GM23338 (cell line): ENCODE measurements at regions not wholly inside any gene's neighbourhood (a gene's known extent, or its start where the extent isn't known, plus 50 kb on each side); places are given as distances from the start of the nearest gene placed in this dataset.

Experiments used
- ATAC-seq: fragments of 200-7000 bp; cut with Tn5 transposase; 3 replicates; pipeline ENCODE4 v1.9.1; 2020
- DNase-seq: peaks from one replicate; pipeline ENCODE4 v3.0.0-alpha.2; 2015; ENCODE audit warnings: low spot score
- H2AFZ ChIP-seq: fragments of 200-600 bp; sonication (generic); 2 replicates; pipeline ENCODE4 v1.8.0; 2016; ENCODE audit warnings: antibody characterized with exemption, mild to moderate bottlenecking, moderate library complexity
- H3F3A ChIP-seq: fragments of 200-600 bp; sonication (generic); replicated peaks from 2 replicates; pipeline ENCODE4 v1.8.0; 2017; ENCODE audit warnings: antibody characterized with exemption, mixed run types, low read depth
- H3K27ac ChIP-seq: fragments of 200-600 bp; sonication (generic); 2 replicates; pipeline ENCODE4 v1.6.1; 2016; ENCODE audit warnings: low read depth
- H3K27me3 ChIP-seq: fragments of 200-600 bp; sonication (generic); 2 replicates; pipeline ENCODE4 v1.8.0; 2016; ENCODE audit warnings: mild to moderate bottlenecking, mixed run types, moderate library complexity; ENCODE audit not compliant: insufficient read depth
- H3K36me3 ChIP-seq: fragments of 200-600 bp; sonication (generic); 2 replicates; pipeline ENCODE4 v1.8.0; 2016; ENCODE audit warnings: mild to moderate bottlenecking; ENCODE audit not compliant: insufficient read depth
- H3K4me1 ChIP-seq: fragments of 200-600 bp; sonication (generic); 2 replicates; pipeline ENCODE4 v1.8.0; 2016; ENCODE audit warnings: mild to moderate bottlenecking, moderate library complexity; ENCODE audit not compliant: insufficient read depth
- H3K4me2 ChIP-seq: fragments of 200-600 bp; sonication (generic); 2 replicates; pipeline ENCODE4 v1.7.1; 2017; ENCODE audit warnings: mixed run types
- H3K4me3 ChIP-seq: fragments of 200-600 bp; sonication (generic); 2 replicates; pipeline ENCODE4 v1.6.1; 2016; ENCODE audit warnings: mixed run types
- H3K79me2 ChIP-seq: fragments of 200-600 bp; sonication (generic); replicated peaks from 2 replicates; pipeline ENCODE4 v1.8.0; 2017; ENCODE audit warnings: mild to moderate bottlenecking; ENCODE audit not compliant: insufficient read depth
- H3K9me2 ChIP-seq: fragments of 200-600 bp; sonication (generic); 2 replicates; pipeline ENCODE4 v1.8.0; 2017; ENCODE audit not compliant: insufficient read depth
- H4K20me1 ChIP-seq: fragments of 200-600 bp; sonication (generic); replicated peaks from 2 replicates; pipeline ENCODE4 v1.8.0; 2017; ENCODE audit warnings: mild to moderate bottlenecking; ENCODE audit not compliant: insufficient read depth
- H3K27ac Mint-ChIP-seq: 2 replicates; pipeline ENCODE4 v1.8.0; 2020; ENCODE audit warnings: inconsistent platforms, mild to moderate bottlenecking, moderate library complexity, mixed read lengths
- H3K27me3 Mint-ChIP-seq: 3 replicates; pipeline ENCODE4 v1.8.0; 2022; ENCODE audit warnings: low read depth, mild to moderate bottlenecking, moderate library complexity, mixed read lengths, inconsistent platforms; ENCODE audit not compliant: insufficient read depth, poor library complexity
- H3K36me3 Mint-ChIP-seq: 3 replicates; pipeline ENCODE4 v1.8.0; 2021; ENCODE audit warnings: low read depth, mild to moderate bottlenecking, inconsistent platforms, moderate library complexity, mixed read lengths
- H3K4me1 Mint-ChIP-seq: 3 replicates; pipeline ENCODE4 v1.8.0; 2020; ENCODE audit warnings: mild to moderate bottlenecking, inconsistent platforms, mixed read lengths
- H3K4me3 Mint-ChIP-seq: 3 replicates; pipeline ENCODE4 v1.8.0; 2021; ENCODE audit warnings: moderate library complexity, mild to moderate bottlenecking, inconsistent platforms, mixed read lengths
- H3K9me3 Mint-ChIP-seq: 3 replicates; pipeline ENCODE4 v1.8.0; 2020; ENCODE audit warnings: moderate library complexity, mild to moderate bottlenecking, inconsistent platforms, mixed read lengths
- CREB1 ChIP-seq: fragments of 250-450 bp; sonication (Bioruptor Pico); IDR thresholded peaks from 2 replicates; pipeline ENCODE4 v1.5.0; 2020; ENCODE audit warnings: low read depth, mild to moderate bottlenecking, moderate library complexity
- EZH2 ChIP-seq: fragments of 200-600 bp; sonication (generic); IDR thresholded peaks from one replicate; pipeline ENCODE4 v1.8.0; 2017; ENCODE audit warnings: antibody characterized with exemption, mild to moderate bottlenecking, low read depth; ENCODE audit not compliant: unreplicated experiment
- EZH2phosphoT487 ChIP-seq: fragments of 200-600 bp; sonication (generic); IDR thresholded peaks from one replicate; pipeline ENCODE4 v1.8.1; 2018; ENCODE audit warnings: antibody characterized with exemption; ENCODE audit not compliant: unreplicated experiment
- JUNB ChIP-seq: IDR thresholded peaks from one replicate; pipeline ENCODE4 v1.6.1; 2016; ENCODE audit warnings: antibody characterized with exemption; ENCODE audit not compliant: unreplicated experiment
- NANOG ChIP-seq: IDR thresholded peaks from 2 replicates; pipeline ENCODE4 v1.6.1; 2016; ENCODE audit warnings: antibody characterized with exemption, borderline replicate concordance
- POLR2AphosphoS5 ChIP-seq: IDR thresholded peaks from 2 replicates; pipeline ENCODE4 v1.6.1; 2016; ENCODE audit warnings: antibody characterized with exemption, low read depth
- REST ChIP-seq: IDR thresholded peaks from one replicate; pipeline ENCODE4 v1.6.1; 2018; ENCODE audit warnings: antibody characterized with exemption; ENCODE audit not compliant: unreplicated experiment
- STAT1 ChIP-seq: IDR thresholded peaks from one replicate; pipeline ENCODE4 v1.6.1; 2016; ENCODE audit warnings: antibody characterized with exemption; ENCODE audit not compliant: unreplicated experiment
- ZNF114 ChIP-seq: fragments of 250-450 bp; sonication (Bioruptor Pico); IDR thresholded peaks from 2 replicates; pipeline ENCODE4 v1.5.0; 2020; ENCODE audit warnings: mild to moderate bottlenecking, moderate library complexity
- ZNF331 ChIP-seq: fragments of 250-450 bp; sonication (Bioruptor Pico); IDR thresholded peaks from 2 replicates; pipeline ENCODE4 v1.5.0; 2020; ENCODE audit warnings: low read depth, mild to moderate bottlenecking, moderate library complexity
- TF ChIP-seq, protein P1 (sequence below): fragments of 250-450 bp; sonication (Bioruptor Pico); IDR thresholded peaks from 2 replicates; pipeline ENCODE4 v1.5.0; 2020; ENCODE audit warnings: mild to moderate bottlenecking, moderate library complexity
- TF ChIP-seq, protein P2 (sequence below), 2 experiments: fragments of 200-600 bp in 1 of 2; sonication (generic) in 1 of 2; conservative IDR thresholded peaks; 2 replicates each; pipeline versions ENCODE4 v1.5.1 to v1.6.1; 2016 to 2017; ENCODE audit warnings: antibody characterized with exemption in 2 of 2, low read depth in 2 of 2, mild to moderate bottlenecking in 2 of 2, moderate library complexity in 1 of 2
- TF ChIP-seq, protein P3 (sequence below): IDR thresholded peaks from 2 replicates; pipeline ENCODE4 v1.6.1; 2016; ENCODE audit warnings: antibody characterized with exemption

DNA sequence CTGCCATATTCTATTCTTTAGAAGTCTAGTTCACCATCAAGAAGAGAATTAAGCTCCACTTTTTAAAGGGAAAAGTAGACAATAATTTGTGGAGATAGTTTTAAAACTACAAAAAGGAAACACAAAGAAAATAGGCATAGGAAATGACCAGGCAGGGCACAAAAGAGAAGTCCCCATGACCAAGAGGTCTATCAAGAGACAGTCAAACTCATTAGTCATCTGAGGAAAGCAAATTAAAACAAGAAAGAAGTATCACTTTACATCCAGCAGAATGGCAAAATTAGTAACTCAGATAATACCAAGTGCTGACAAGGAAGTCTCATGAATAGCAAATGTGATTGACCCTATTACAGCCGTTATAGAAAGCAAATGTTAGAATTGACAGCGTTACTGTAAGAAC is 243.7 kb upstream of the SNX7 start:
- H3K4me1 Mint-ChIP-seq = peaks cover 2% of the 10 kb centered on the region; the same call in 1 of the 3 replicates
- Histone ChIP-seq H4K20me1 (no peaks in the 10 kb centered on the region), H3K27ac (no peak overlapping the region), H3K4me3 (no peak overlapping the region), H3K4me2 (no peak overlapping the region), H3K79me2 (no peaks in the 10 kb centered on the region), H2AFZ (no peak overlapping the region), H3K27me3 (no peaks in the 10 kb centered on the region), H3K36me3 (no peaks in the 10 kb centered on the region), H3F3A (no peaks in the 10 kb centered on the region), H3K4me1 (no peaks in the 10 kb centered on the region), H3K9me2 (no peaks in the 10 kb centered on the region)
- H3K36me3 Mint-ChIP-seq = 0 out of 3 replicates have a peak, but pooled peaks cover under 1% of the 10 kb centered on the region
- no peak for DNase-seq
- no peak for ATAC-seq
- peaks cover 3% of the 10 kb centered on the region for H3K27me3 Mint-ChIP-seq
- H3K9me3 Mint-ChIP-seq = peaks cover 9% of the 10 kb centered on the region
- no peak overlapping the region for H3K27ac Mint-ChIP-seq
- H3K4me3 Mint-ChIP-seq = no peak overlapping the region
- TF ChIP-seq REST = no peak
- no peak for TF ChIP-seq CREB1 (CRISPR knock-in tag)
- TF ChIP-seq STAT1 = no peak
- TF ChIP-seq, protein P1, sequence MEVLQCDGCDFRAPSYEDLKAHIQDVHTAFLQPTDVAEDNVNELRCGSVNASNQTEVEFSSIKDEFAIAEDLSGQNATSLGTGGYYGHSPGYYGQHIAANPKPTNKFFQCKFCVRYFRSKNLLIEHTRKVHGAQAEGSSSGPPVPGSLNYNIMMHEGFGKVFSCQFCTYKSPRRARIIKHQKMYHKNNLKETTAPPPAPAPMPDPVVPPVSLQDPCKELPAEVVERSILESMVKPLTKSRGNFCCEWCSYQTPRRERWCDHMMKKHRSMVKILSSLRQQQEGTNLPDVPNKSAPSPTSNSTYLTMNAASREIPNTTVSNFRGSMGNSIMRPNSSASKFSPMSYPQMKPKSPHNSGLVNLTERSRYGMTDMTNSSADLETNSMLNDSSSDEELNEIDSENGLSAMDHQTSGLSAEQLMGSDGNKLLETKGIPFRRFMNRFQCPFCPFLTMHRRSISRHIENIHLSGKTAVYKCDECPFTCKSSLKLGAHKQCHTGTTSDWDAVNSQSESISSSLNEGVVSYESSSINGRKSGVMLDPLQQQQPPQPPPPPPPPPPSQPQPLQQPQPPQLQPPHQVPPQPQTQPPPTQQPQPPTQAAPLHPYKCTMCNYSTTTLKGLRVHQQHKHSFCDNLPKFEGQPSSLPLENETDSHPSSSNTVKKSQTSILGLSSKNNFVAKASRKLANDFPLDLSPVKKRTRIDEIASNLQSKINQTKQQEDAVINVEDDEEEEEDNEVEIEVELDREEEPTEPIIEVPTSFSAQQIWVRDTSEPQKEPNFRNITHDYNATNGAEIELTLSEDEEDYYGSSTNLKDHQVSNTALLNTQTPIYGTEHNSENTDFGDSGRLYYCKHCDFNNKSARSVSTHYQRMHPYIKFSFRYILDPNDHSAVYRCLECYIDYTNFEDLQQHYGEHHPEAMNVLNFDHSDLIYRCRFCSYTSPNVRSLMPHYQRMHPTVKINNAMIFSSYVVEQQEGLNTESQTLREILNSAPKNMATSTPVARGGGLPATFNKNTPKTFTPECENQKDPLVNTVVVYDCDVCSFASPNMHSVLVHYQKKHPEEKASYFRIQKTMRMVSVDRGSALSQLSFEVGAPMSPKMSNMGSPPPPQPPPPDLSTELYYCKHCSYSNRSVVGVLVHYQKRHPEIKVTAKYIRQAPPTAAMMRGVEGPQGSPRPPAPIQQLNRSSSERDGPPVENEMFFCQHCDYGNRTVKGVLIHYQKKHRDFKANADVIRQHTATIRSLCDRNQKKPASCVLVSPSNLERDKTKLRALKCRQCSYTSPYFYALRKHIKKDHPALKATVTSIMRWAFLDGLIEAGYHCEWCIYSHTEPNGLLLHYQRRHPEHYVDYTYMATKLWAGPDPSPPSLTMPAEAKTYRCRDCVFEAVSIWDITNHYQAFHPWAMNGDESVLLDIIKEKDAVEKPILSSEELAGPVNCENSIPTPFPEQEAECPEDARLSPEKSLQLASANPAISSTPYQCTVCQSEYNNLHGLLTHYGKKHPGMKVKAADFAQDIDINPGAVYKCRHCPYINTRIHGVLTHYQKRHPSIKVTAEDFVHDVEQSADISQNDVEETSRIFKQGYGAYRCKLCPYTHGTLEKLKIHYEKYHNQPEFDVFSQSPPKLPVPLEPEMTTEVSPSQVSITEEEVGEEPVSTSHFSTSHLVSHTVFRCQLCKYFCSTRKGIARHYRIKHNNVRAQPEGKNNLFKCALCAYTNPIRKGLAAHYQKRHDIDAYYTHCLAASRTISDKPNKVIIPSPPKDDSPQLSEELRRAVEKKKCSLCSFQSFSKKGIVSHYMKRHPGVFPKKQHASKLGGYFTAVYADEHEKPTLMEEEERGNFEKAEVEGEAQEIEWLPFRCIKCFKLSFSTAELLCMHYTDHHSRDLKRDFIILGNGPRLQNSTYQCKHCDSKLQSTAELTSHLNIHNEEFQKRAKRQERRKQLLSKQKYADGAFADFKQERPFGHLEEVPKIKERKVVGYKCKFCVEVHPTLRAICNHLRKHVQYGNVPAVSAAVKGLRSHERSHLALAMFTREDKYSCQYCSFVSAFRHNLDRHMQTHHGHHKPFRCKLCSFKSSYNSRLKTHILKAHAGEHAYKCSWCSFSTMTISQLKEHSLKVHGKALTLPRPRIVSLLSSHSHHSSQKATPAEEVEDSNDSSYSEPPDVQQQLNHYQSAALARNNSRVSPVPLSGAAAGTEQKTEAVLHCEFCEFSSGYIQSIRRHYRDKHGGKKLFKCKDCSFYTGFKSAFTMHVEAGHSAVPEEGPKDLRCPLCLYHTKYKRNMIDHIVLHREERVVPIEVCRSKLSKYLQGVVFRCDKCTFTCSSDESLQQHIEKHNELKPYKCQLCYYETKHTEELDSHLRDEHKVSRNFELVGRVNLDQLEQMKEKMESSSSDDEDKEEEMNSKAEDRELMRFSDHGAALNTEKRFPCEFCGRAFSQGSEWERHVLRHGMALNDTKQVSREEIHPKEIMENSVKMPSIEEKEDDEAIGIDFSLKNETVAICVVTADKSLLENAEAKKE (CRISPR knock-in tag) = no peak
- TF ChIP-seq, protein P2, sequence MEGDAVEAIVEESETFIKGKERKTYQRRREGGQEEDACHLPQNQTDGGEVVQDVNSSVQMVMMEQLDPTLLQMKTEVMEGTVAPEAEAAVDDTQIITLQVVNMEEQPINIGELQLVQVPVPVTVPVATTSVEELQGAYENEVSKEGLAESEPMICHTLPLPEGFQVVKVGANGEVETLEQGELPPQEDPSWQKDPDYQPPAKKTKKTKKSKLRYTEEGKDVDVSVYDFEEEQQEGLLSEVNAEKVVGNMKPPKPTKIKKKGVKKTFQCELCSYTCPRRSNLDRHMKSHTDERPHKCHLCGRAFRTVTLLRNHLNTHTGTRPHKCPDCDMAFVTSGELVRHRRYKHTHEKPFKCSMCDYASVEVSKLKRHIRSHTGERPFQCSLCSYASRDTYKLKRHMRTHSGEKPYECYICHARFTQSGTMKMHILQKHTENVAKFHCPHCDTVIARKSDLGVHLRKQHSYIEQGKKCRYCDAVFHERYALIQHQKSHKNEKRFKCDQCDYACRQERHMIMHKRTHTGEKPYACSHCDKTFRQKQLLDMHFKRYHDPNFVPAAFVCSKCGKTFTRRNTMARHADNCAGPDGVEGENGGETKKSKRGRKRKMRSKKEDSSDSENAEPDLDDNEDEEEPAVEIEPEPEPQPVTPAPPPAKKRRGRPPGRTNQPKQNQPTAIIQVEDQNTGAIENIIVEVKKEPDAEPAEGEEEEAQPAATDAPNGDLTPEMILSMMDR (conservative IDR thresholded peaks at IDR 0.05; ENCODE audit: low read depth in 2 of 2) = no peak
- TF ChIP-seq NANOG = no peak
- TF ChIP-seq, protein P3, sequence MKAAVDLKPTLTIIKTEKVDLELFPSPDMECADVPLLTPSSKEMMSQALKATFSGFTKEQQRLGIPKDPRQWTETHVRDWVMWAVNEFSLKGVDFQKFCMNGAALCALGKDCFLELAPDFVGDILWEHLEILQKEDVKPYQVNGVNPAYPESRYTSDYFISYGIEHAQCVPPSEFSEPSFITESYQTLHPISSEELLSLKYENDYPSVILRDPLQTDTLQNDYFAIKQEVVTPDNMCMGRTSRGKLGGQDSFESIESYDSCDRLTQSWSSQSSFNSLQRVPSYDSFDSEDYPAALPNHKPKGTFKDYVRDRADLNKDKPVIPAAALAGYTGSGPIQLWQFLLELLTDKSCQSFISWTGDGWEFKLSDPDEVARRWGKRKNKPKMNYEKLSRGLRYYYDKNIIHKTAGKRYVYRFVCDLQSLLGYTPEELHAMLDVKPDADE = no peak
- TF ChIP-seq ZNF114 (CRISPR knock-in tag) = no peak
- no peak for TF ChIP-seq ZNF331 (CRISPR knock-in tag)
- no peak for TF ChIP-seq POLR2AphosphoS5
- no peak for TF ChIP-seq EZH2phosphoT487
- TF ChIP-seq EZH2 = no peak
- TF ChIP-seq JUNB = no peak
